GM19463 (cell line): ENCODE measurements at regions not wholly inside any gene's neighbourhood (a gene's known extent, or its start where the extent isn't known, plus 50 kb on each side); places are given as distances from the start of the nearest gene placed in this dataset.
"Not testable (repeated sequence)": the region's sequence is repeated elsewhere in the genome, so short reads cannot be mapped to it uniquely, and the experiment has no call there.

Source experiments
- ATAC-seq: cut with Tn5 transposase; IDR thresholded peaks from one replicate; pipeline ENCODE4 v1.9.1; 2021; ENCODE audit warnings: mild to moderate bottlenecking, moderate library complexity; ENCODE audit not compliant: unreplicated experiment

GRCh38 chr6:15936503-15936902, 192.4 kb upstream of the MYLIP start:
- ATAC-seq, result peak; percentile 69

GRCh38 chr6:15935661-15936060, 193.2 kb upstream of the MYLIP start:
- ATAC-seq, result no peak

- ATAC-seq, result not testable (repeated sequence)
Observed at GRCh38 chr6:15931697-15932096, 197.2 kb upstream of the MYLIP start.

- ATAC-seq, result no peak
Observed at GRCh38 chr6:15930207-15930606, 198.7 kb upstream of the MYLIP start.

GRCh38 chr6:15929685-15930084, 199.2 kb upstream of the MYLIP start:
- no peak for ATAC-seq

GRCh38 chr6:15927531-15928225, 201.2 kb upstream of the MYLIP start:
- ATAC-seq, result no peak

DNA sequence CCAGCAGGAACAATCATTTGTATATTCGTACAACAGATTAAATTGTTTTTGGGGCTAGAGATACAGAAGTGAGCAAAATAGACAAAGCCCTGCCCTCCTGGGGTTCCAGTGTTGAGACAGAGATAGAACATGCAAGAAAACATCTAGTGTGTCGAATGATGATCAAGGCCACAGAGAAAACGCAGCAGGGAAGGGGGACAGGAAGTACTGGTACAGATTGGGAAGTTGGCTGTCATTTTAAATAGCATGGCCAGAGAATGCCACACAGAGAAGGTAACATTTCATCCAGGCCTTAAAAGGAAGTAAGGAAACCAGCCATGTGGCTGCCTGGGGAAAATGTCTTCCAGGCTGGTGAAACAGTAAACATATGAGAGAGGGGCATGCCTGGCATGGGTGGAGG, 202.6 kb upstream of the MYLIP start:
- ATAC-seq, result no peak

DNA sequence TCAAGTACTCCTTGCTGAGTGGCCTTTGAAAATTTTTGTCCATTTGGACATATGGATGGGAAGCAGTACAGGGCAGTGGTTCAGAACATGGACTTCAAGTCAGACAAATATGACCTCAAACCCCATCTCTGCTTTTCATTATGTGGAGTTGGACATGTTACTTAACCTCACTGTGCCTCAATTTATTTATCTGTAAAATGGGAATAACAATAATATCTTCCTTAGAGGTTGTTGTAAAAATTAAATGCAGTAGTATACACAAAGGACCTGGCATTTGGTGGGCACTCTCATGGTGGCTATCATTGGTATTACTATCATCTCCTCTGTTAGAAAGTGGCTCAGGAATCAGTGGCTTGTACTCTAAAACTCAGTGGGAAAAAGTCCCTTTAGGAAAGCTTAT, 204.0 kb upstream of the MYLIP start:
- ATAC-seq, result no peak

- ATAC-seq, result no peak
Observed at GRCh38 chr6:15922510-15923250, 206.2 kb upstream of the MYLIP start.

DNA sequence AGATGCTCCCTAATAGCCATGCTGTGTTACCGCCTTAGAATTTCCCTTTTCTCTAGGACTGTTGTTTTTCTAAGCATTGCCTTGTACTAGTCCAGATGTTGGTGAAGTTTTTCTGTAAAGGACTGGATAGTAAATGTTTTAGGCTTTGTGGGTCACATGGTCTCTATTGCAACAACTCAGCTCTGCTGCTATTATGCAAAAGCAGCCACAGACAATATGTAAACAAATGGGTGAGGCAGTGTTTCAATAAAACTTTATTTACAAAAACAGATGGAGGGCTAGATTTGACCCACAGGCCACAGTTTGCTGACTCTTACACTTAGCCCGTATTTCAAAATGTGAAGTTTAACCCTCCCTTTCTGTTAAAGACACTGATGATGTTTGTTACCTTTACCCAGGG, 207.6 kb upstream of the MYLIP start:
- ATAC-seq, result no peak

DNA sequence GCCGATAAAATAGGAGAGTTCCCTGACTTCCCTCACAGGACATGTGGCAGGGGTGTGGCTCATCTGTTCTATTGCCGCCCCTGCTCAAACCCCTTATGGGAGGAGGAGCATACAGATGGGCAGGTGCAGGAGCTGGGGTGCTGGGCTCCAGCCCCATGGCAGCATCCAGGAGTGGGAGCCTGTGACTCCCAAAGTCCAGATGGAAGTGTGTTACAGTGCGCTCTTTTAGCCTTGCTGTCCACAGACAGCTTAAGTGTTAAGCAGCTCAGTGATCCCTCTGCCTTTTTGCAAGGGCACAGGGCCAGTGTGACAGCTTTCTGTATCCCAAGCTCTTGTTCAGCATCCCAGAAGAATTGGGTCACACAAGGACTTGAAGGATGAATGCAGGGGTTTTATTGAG, 212.3 kb upstream of the MYLIP start:
- no peak for ATAC-seq

- ATAC-seq, result no peak
Observed at GRCh38 chr6:15915508-15916178, 213.2 kb upstream of the MYLIP start.

- no peak for ATAC-seq
Observed at GRCh38 chr6:15914553-15914952, 214.3 kb upstream of the MYLIP start.

- no peak for ATAC-seq
Observed at GRCh38 chr6:15913573-15913972, 215.3 kb upstream of the MYLIP start.

DNA sequence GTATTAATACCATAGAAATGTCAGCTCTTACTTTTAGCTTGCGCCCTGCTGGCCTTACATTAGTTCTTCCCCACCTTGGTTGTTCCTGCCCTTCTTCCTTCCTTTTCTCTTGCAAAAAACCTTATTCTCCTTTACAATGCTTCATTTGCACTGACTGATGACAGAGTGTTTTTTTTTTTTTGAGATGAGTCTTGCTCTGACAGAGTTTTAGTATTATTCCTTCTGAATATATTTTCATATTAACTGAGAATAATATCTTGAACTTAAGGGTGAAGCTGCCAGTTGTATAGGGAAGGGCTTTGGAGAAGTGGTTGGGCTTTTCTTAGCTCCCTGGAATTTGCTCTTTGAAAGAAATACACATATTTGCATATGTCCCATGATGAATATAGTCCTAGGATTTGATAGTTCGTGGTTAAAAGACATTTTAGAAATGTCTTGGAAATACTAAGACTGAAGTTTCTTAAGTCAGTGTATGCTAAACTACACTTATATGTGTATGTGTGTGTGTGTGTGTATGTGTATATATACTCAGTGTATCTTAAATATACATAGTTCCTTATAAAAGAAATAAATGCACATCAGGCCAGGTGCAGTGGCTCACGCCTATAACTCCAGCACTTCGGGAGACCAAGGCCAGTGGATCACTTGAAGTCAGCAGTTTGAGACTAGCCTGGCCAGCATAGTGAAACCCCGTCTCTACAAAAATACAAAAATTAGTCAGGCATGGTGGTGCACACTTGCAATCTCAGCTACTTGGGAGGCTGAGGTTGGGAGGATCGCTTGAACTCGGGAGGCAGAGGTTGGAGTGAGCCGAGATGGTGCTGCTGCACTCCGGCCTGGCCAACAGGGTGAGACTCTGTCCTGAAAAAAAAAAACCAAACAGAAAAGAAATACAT, 216.1 kb upstream of the MYLIP start:
- no peak for ATAC-seq

GRCh38 chr6:15911753-15912504, 217.0 kb upstream of the MYLIP start:
- no peak for ATAC-seq

- no peak for ATAC-seq
Observed at GRCh38 chr6:15909290-15910070, 219.4 kb upstream of the MYLIP start.

DNA sequence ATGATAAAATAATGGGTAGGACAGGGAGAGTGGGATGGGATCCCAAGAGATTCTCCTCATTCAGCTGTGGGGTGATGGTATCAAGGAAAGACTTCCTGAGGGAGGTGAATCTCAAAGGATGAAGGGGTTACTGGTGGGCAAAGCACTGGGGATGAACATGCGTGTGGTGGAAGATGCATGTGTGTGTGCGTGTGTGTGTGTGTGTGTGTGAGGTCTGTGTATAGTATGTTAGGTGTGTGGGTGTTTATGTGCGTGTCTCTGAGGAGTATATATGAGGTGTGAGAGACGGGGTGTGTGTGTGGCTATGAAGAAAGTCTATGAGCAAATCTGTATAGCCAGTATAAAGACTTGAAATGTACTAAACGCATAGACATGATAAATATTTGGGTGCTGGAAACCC, 220.0 kb upstream of the MYLIP start:
- ATAC-seq, result no peak

- no peak for ATAC-seq
Observed at GRCh38 chr6:15907914-15908518, 220.9 kb upstream of the MYLIP start.
